ENCODE measurements at regions not wholly inside any gene's neighbourhood (a gene's known extent, or its start where the extent isn't known, plus 50 kb on each side); places are given as distances from the start of the nearest gene placed in this dataset.

- Histone ChIP-seq H3K36me3 (no peaks in the 10 kb centered on the region), H3K27ac (no peak overlapping the region), H3K4me3 (no peak overlapping the region), H3K9me3 (no peaks in the 10 kb centered on the region), H3K27me3 (no peaks in the 10 kb centered on the region), H3K4me1 (no peaks in the 10 kb centered on the region)
- TF ChIP-seq, protein P1, sequence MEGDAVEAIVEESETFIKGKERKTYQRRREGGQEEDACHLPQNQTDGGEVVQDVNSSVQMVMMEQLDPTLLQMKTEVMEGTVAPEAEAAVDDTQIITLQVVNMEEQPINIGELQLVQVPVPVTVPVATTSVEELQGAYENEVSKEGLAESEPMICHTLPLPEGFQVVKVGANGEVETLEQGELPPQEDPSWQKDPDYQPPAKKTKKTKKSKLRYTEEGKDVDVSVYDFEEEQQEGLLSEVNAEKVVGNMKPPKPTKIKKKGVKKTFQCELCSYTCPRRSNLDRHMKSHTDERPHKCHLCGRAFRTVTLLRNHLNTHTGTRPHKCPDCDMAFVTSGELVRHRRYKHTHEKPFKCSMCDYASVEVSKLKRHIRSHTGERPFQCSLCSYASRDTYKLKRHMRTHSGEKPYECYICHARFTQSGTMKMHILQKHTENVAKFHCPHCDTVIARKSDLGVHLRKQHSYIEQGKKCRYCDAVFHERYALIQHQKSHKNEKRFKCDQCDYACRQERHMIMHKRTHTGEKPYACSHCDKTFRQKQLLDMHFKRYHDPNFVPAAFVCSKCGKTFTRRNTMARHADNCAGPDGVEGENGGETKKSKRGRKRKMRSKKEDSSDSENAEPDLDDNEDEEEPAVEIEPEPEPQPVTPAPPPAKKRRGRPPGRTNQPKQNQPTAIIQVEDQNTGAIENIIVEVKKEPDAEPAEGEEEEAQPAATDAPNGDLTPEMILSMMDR (IDR thresholded peaks at IDR 0.05): no peak
- TF ChIP-seq POLR2A (IDR thresholded peaks at IDR 0.05): no peak
- intact Hi-C loops (cut with DNase I): no loop called here
- WGBS (ENCODE audit: insufficient coverage, low coverage, low lambda C conversion rate, missing lambda C conversion rate): 37% methylated on average over 2 of the region's 2 CpGs
- DNase-seq (no peak), ATAC-seq (no peak)
These were observed 451.4 kb upstream of the SLC14A2 start for GRCh38 chr18:45163871-45164270.

GRCh38 chr18:45164551-45164950 is 450.7 kb upstream of the SLC14A2 start:
- intact Hi-C loops (cut with DNase I): no loop called here
- Histone ChIP-seq H3K4me3 (no peak overlapping the region), H3K36me3 (no peaks in the 10 kb centered on the region), H3K9me3 (no peaks in the 10 kb centered on the region), H3K27ac (no peak overlapping the region), H3K4me1 (no peaks in the 10 kb centered on the region), H3K27me3 (no peaks in the 10 kb centered on the region)
- DNase-seq (no peak), ATAC-seq (no peak)
- no peak for TF ChIP-seq POLR2A (IDR thresholded peaks at IDR 0.05)
- TF ChIP-seq, protein P1 (IDR thresholded peaks at IDR 0.05): no peak
- WGBS (ENCODE audit: insufficient coverage, low coverage, low lambda C conversion rate, missing lambda C conversion rate): 45% methylated on average over 1 of the region's 1 CpG

GRCh38 chr18:45165176-45165713 is 450.0 kb upstream of the SLC14A2 start:
- Histone ChIP-seq H3K4me1 (no peaks in the 10 kb centered on the region), H3K27me3 (no peaks in the 10 kb centered on the region), H3K36me3 (no peaks in the 10 kb centered on the region), H3K9me3 (no peaks in the 10 kb centered on the region), H3K4me3 (no peak overlapping the region), H3K27ac (no peak overlapping the region)
- intact Hi-C loops (cut with DNase I): no loop called here
- TF ChIP-seq, protein P1 (IDR thresholded peaks at IDR 0.05): no peak
- no peak for TF ChIP-seq POLR2A (IDR thresholded peaks at IDR 0.05)
- ATAC-seq (peak in 2 of 4 donors; percentile 23 to 29), DNase-seq (no peak)

GRCh38 chr18:45165871-45166270 is 449.4 kb upstream of the SLC14A2 start:
- WGBS (ENCODE audit: insufficient coverage, low coverage, low lambda C conversion rate, missing lambda C conversion rate): 44% methylated on average over 2 of the region's 3 CpGs
- H3K27ac ChIP-seq: no peak overlapping the region
- H3K27me3 ChIP-seq: no peaks in the 10 kb centered on the region
- H3K9me3 ChIP-seq: no peaks in the 10 kb centered on the region
- intact Hi-C loops (cut with DNase I): no loop called here
- TF ChIP-seq, protein P1 (IDR thresholded peaks at IDR 0.05): no peak
- no peak for TF ChIP-seq POLR2A (IDR thresholded peaks at IDR 0.05)
- H3K4me3 ChIP-seq: no peak overlapping the region
- H3K4me1 ChIP-seq: no peaks in the 10 kb centered on the region
- ATAC-seq: no peak
- no peak for DNase-seq
- no peaks in the 10 kb centered on the region for H3K36me3 ChIP-seq

DNA sequence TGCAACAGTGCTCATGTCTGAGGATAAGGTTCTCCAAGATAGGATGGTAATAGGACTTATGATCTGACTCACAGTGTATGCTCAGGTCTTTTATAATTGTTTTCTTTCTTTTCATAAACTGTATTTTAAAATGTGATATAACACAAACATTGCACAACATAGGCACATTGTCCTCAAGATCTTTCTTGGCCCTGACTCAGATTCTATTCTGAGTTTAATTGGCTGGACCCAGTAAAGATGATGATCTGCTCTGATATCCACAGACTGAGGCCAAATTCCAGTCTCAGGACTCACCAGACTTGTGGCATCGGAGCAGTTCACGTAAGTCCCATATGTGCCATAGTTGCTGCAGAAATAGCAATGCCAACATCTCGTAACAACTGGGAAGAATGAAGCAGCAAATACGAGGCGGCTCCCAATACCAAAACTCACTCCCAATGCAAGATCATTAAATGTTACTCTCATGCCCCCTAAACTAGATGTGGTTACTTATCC is 448.9 kb upstream of the SLC14A2 start:
- Histone ChIP-seq H3K27ac (no peak overlapping the region), H3K4me3 (no peak overlapping the region)
- intact Hi-C loops (cut with DNase I): no loop called here

More for the DNA sequence above, 448.9 kb upstream of the SLC14A2 start:
- Histone ChIP-seq H3K4me1 (no peaks in the 10 kb centered on the region), H3K27me3 (no peaks in the 10 kb centered on the region), H3K9me3 (no peaks in the 10 kb centered on the region), H3K36me3 (no peaks in the 10 kb centered on the region)
- 75% methylated on average over 5 of the region's 5 CpGs for WGBS (ENCODE audit: insufficient coverage, low coverage, low lambda C conversion rate, missing lambda C conversion rate)
- DNase-seq (no peak), ATAC-seq (peak in 1 of 4 donors; percentile 34)
- TF ChIP-seq, protein P1 (IDR thresholded peaks at IDR 0.05): no peak
- TF ChIP-seq POLR2A (IDR thresholded peaks at IDR 0.05): no peak

All from right lobe of liver (tissue), 6 donors.